Fibroblast of lung (primary cell): ENCODE measurements at regions not wholly inside any gene's neighbourhood (a gene's known extent, or its start where the extent isn't known, plus 50 kb on each side); places are given as distances from the start of the nearest gene placed in this dataset.

Source experiments
- CTCF ChIP-seq, 2 donors: IDR thresholded peaks in 1 of 2; conservative IDR thresholded peaks in 1 of 2; 1 replicate in 1 of 2; 2 replicates in 1 of 2; pipeline ENCODE4 v1.5.1; 2011 to 2012; ENCODE audit warnings: low read length in 2 of 2, control low read depth in 1 of 2, inconsistent platforms in 1 of 2, low read depth in 1 of 2, mild to moderate bottlenecking in 1 of 2
- EZH2 ChIP-seq: IDR thresholded peaks from 2 replicates; pipeline ENCODE4 v1.5.1; 2012; ENCODE audit warnings: low read length, control low read depth, mild to moderate bottlenecking; ENCODE audit errors: missing control alignments

DNA sequence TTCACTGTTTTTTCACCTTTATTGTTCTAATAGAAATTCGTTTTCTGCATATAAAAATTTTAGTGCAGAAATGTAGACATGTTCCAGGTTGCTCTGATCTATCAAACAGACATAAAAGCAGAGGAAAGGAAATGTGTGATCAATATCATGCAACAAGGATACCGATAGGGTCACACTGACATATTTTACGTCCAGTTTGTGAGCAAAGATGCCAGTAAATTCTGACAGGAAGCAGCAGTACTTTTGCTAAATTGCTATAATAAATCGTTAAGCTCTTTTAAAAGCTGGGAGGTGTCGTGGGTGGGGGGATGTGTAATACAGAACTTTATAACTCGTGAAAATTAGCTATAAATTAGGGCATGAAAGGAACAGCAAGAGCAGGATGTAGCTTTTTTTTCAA is 955.2 kb downstream of the BRINP3 start:
- TF ChIP-seq CTCF (conservative IDR thresholded peaks at IDR 0.05 in 1 of 2, IDR thresholded peaks at IDR 0.05 in 1 of 2; ENCODE audit: low read depth in 1 of 2, low read length in 2 of 2): no peak
- TF ChIP-seq EZH2: no peak
